Stimulated activated CD8-positive, alpha-beta memory T cell treated with anti-CD3 and anti-CD28 coated beads, Interleukin-4, amount 100 ng/mL, for 48 hours (primary cell): ENCODE measurements at regions not wholly inside any gene's neighbourhood (a gene's known extent, or its start where the extent isn't known, plus 50 kb on each side); places are given as distances from the start of the nearest gene placed in this dataset.
"Not testable (repeated sequence)": the region's sequence is repeated elsewhere in the genome, so short reads cannot be mapped to it uniquely, and the experiment has no call there.

Experiments
- DNase-seq: peaks from one replicate; pipeline ENCODE4 v3.0.0-alpha.2; 2020

DNA sequence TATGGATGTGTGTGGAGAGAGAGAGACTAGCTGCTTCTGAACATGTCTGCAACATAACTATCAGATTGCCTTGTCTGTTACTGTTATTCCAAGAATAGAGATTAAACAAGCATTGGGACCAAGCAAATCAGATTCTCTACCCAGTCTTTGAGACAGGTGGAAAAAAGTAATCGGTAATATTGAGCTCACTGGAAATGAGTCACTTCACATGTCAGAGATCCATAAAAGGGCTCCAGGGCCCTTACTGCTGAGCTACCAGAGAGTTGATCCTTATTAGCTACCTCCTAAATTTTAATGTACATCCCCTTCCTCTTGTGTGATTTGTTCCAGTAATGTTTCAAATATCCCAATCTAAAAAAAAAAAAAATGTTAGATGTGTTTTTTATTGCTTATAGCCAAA, 2118.0 kb downstream of the PCDH9 start:
- DNase-seq: no peak

DNA sequence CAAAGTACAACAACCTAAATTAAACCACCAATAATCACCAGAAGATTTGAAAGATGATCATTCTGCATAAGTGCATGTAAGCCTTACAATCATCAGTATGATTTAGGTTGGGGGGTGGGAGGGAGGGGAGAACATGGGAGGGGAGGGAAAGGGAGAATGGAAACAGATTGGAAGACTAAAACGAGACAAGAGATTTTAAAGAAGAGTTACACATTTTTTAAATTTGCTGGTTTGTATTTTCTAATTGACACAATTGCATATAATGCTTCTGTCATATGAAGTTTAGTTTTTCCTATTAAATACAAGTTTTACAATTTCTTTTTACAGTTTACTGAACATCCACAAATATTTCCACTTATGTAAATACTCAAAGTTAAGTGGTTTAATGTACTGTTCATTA, 2118.9 kb downstream of the PCDH9 start:
- no peak for DNase-seq

DNA sequence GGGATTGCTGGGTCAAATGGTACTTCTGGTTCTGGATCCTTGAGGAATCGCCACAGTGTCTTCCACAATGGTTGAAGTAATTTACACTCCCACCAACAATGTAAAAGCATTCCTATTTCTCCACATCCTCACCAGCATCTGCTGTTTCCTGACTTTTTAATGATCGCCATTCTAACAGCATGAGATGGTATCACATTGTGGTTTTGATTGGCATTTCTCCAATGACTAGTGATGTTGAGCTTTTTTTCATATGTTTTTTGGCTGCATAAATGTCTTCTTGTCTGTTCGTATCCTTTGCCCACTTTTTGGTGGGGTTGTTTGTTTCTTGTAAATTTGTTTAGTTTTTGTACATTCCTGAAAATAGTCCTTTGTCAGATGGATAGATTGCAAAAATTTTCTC, 2125.7 kb downstream of the PCDH9 start:
- not testable (repeated sequence) for DNase-seq

DNA sequence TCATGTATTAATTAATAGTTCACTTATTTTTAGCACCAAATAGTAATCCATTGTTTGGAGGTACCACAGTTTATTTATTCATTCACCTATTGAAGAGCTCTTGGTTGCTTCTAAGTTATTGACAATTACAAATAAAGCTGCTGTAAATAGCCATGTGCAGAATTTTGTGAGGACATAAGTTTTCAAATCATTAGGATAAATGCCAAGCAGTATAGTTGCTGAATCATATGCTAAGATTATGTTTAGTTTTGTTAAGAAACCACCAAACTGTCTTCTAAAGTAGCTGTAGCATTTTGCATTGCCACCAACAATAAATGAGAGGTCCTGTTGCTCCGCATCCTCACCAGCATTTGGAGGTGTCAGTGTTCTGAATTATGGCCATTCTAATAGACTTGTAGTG, 2126.8 kb downstream of the PCDH9 start:
- no peak for DNase-seq

DNA sequence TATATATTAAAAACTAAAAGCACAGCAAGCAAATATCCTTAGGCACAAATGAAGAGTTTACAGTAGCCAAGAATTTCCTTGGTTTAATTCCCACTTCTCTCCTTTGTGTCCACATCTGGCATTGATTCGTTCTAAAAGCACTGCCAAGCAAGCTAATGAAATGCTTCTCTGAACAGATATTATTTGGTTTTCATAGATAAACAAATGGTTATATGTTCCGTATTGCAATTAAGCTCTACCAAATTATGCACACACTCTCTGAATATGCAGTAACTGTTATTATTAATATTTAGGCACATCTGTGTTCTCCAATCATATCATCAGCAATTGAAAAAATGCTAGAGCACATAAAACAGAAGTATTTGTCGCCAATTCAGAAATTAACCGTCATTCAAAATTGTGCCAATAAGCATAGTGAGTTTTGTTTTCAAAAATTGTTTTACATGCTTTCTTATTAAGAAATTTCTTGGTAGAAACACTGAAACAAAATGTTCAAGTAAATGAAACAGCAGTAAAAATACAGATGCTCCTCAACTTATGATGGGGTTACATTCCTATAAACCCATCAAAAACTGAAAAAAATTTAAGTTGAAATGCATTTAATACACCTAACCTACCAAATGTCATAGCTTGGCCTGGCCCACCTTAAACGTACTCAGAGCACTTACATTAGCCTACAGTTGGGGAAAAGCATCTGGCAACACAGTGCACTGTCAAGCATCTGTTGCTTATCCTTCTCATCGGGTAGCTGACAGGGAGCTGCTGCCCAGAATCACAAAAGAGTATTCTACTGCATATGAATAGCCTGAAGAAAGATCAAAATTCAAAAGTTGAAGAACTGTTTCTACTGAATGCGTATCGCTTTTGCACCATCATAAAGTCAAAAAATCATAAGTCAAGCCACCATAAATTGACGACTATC, 2134.7 kb downstream of the PCDH9 start:
- DNase-seq: no peak

GRCh38 chr13:65093357-65093756, 2136.8 kb downstream of the PCDH9 start:
- DNase-seq: no peak

DNA sequence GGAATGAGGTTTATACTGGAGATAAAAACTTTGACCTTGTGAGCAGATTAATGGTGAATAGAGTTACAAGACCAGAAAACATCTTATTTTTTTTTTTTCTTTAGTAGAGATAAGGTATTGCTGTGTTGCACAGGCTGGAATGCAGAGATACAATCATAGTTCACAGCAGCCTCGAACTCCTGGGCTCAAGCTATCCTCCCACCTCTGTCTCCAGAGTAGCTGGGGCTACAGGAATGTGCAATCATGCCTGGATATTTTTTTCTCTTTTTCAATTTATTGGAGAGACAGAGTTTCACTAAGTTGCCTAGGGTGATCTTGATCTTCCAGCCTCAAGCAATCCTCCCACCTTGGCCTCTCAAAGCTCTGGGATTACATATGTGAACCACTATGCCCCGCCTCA, 2139.1 kb downstream of the PCDH9 start:
- no peak for DNase-seq

DNA sequence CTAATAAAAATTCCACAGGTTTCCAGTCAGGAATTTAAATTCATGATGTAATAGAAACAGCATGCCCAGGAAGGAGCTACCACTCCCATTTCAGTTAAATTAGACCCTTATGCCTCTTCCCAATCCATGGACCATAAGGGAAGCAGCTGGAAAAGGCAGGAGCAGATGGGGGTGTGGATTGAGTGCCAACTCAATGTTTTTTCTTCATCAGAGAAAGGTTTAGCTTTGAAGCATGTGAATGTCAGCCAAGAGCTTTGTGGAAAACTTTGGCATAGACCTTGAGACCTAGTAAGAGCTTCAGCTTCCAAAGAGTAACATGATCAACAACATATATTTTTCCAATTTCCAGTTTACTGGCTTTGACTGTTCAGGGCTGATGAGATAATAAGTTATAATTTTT, 2139.9 kb downstream of the PCDH9 start:
- no peak for DNase-seq

DNA sequence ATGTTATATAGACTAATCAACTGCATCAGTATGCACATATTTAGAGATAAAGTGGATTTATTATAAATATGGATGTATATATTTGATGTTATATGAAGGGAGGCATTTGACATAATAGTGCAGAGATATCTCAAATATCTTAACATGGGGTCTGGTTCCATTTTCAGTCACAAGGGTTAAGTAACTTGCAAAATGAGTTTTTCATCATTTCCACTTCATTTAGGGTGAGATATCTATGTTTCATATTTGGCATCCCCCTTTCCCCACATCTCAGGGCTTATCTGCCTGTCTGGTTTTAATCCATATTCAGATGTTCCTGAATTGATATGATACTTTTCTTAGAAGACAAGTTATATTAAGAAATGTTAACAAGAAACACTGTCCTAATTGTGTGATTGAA, 2141.2 kb downstream of the PCDH9 start:
- no peak for DNase-seq

DNA sequence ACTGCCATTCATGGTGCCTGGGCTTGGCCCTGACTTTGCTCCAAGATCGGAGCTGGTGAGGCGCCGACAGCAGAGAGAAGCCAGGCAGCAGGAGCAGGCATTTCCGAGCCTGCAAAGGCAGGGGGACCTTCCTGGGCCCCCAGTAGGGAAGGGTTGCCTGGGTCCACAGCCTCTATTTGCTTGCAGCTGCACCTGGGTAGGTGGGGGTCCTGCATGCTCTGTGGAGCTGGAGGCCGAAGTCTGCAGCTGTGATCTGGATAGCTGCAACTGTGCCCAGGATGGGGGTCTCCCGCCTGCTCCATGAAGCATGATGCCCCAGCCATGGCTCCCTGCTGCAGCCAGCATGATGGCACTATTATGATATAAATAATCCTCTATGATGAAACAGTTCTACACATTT, 2144.2 kb downstream of the PCDH9 start:
- DNase-seq: no peak

GRCh38 chr13:65074248-65074647, 2155.9 kb downstream of the PCDH9 start:
- DNase-seq: no peak

GRCh38 chr13:65064967-65065366, 2165.2 kb downstream of the PCDH9 start:
- no peak for DNase-seq

DNA sequence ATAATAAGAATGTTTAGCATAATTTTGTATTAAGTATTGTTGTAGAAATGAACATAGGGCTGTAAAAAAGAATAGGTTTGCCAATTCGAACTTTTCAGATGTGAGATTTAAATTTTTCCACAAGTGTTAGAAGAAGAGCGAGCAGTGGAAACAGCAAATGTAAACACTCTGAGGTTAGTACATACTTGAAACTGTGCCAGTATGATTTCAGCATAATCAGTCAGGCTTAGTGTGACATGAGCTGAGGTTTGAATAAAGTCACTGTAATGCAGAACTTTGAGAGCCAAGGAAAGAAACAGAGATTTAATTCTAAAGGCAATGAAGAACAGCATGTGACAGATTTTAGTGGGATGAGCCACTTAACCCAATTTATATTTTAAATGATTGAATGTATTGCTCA, 2166.4 kb downstream of the PCDH9 start:
- no peak for DNase-seq

- no peak for DNase-seq
These were observed 2172.2 kb downstream of the PCDH9 start for GRCh38 chr13:65057986-65058385.

DNA sequence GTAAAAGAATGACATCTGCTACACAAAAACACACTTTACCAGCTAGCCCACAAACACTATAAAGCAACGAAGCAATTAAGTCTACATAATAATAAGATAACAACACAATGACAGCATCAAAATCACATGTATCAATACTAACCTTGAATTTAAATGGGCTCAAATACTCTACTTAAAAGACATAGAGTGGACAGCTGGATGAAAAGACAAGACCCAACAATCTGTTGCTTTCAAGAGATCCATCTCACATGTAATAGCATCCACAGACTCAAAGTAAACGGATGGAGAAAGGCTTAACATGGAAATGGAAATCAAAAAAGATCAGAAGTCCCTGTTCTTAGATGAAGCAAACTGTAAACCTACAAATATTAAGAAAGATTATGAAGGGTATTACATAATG, 2175.9 kb downstream of the PCDH9 start:
- no peak for DNase-seq

- DNase-seq: no peak
These were observed 2193.1 kb downstream of the PCDH9 start for GRCh38 chr13:65036999-65037398.

DNA sequence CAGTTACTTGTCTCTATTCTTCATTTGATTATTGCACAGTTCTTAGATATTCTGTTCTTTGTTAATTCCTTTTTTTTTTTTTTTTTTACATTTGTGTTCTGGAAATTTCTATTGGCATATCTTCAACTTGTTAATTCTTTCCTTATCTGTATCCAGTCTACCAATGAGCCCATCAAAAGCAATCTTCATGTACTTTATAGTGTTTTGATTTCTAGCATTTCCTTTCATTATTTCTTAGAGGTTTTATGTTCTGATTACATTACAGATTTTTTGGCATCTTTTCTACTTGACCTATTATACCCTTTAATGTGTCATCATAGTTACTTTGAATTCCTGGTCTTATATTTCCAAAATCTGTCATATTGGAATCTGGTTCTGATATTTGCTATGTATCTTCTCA, 2194.8 kb downstream of the PCDH9 start:
- no peak for DNase-seq

- no peak for DNase-seq
These were observed 2195.9 kb downstream of the PCDH9 start for GRCh38 chr13:65034266-65034665.

- no peak for DNase-seq
These were observed 2197.3 kb downstream of the PCDH9 start for GRCh38 chr13:65032825-65033224.

- no peak for DNase-seq
These were observed 2202.0 kb downstream of the PCDH9 start for GRCh38 chr13:65028101-65028500.

- DNase-seq: no peak
These were observed 2203.6 kb downstream of the PCDH9 start for GRCh38 chr13:65026505-65026904.

DNA sequence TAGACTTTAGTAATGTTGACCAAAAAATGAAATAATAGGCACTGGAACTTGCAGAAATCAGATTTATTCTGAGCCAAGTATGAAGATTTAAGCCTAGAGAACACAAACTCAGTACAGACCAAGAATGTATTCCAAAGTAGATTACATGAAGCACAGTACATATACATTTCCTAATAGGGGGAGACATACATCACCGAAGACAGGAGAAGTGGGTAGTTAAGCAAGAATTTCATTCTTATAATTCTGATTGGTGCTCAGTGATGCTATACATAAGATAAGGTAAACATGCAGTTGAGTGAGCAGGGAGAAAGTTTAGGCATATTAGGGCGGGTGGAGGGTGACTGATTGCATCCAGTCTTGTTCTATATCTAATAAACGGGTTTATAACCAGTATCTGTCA, 2218.8 kb downstream of the PCDH9 start:
- no peak for DNase-seq

DNA sequence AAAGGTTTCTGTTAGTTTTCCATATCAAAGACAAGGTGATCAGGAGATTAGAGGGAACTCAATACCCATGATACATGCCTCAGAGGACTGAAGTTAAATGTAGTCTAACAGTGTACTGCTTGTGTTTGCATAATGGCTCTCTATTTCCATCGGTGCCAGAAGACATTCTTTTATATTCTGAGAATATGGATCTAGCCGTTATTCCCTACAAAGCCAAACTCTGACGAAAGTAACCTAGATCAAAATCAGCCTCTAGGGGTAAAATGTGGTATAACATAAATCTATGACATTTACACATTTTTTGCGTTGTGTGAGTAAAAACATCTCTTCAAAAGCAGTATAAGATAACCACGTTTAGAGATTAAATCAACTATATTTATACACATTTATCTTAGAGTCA, 2232.7 kb downstream of the PCDH9 start:
- DNase-seq: no peak

DNA sequence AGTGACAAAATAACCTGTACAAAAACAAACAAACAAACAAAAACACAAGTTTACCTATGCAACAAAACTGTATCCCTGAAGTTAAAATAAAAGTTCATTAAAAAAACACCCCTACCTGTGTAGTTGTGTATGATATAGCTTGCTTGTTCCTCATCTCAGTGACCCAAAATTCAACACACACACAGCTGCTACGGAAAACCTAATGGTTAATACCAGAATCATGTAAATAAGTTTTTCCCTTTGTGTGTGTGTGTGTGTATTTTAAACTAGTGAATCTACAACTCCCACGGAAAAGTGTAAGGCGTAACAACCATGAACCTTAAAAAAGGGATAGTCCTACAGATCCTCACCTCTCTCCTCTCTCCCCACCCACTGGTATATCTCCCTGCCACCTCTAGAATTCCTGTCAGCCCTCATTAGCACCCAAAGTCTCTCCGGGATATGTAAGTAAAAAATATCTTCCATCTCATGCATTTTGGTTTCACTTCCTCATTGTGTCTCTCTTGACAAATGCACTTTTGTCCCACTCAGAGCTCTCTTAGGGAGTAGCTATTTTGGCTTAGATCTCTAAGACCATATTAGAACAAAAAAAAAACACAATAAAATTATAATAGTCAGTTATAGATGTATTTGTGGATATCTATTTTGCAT, 2236.5 kb downstream of the PCDH9 start:
- DNase-seq: no peak

GRCh38 chr13:64992314-64992713, 2237.8 kb downstream of the PCDH9 start:
- no peak for DNase-seq
